ENCODE measurements at regions not wholly inside any gene's neighbourhood (a gene's known extent, or its start where the extent isn't known, plus 50 kb on each side); places are given as distances from the start of the nearest gene placed in this dataset.

GRCh38 chr18:65269375-65269774, 481.4 kb upstream of the CDH7 start:
- no peaks in the 10 kb centered on the region for H3K4me1 ChIP-seq (ENCODE audit: insufficient read depth, low read length)
- H3K9me3 ChIP-seq (ENCODE audit: control insufficient read depth, insufficient read depth, low read length) = no peaks in the 10 kb centered on the region
- no peak overlapping the region for H3K9ac ChIP-seq (ENCODE audit: low read depth, low read length)
- no peaks in the 10 kb centered on the region for H3K36me3 ChIP-seq (ENCODE audit: insufficient read depth, low read length)

GRCh38 chr18:65265761-65266160, 485.1 kb upstream of the CDH7 start:
- H3K4me1 ChIP-seq (ENCODE audit: insufficient read depth, low read length) = no peaks in the 10 kb centered on the region
- no peak overlapping the region for H3K9ac ChIP-seq (ENCODE audit: low read depth, low read length)
- no peaks in the 10 kb centered on the region for H3K9me3 ChIP-seq (ENCODE audit: control insufficient read depth, insufficient read depth, low read length)
- no peaks in the 10 kb centered on the region for H3K36me3 ChIP-seq (ENCODE audit: insufficient read depth, low read length)

- H3K9ac ChIP-seq (ENCODE audit: low read depth, low read length) = no peak overlapping the region
- H3K36me3 ChIP-seq (ENCODE audit: insufficient read depth, low read length) = no peaks in the 10 kb centered on the region
- no peaks in the 10 kb centered on the region for H3K9me3 ChIP-seq (ENCODE audit: control insufficient read depth, insufficient read depth, low read length)
- H3K4me1 ChIP-seq (ENCODE audit: insufficient read depth, low read length) = no peaks in the 10 kb centered on the region
These were observed 490.8 kb upstream of the CDH7 start for GRCh38 chr18:65260030-65260429.

- no peaks in the 10 kb centered on the region for H3K9me3 ChIP-seq (ENCODE audit: control insufficient read depth, insufficient read depth, low read length)
- no peak overlapping the region for H3K9ac ChIP-seq (ENCODE audit: low read depth, low read length)
- no peaks in the 10 kb centered on the region for H3K36me3 ChIP-seq (ENCODE audit: insufficient read depth, low read length)
- no peaks in the 10 kb centered on the region for H3K4me1 ChIP-seq (ENCODE audit: insufficient read depth, low read length)
These were observed 491.4 kb upstream of the CDH7 start for GRCh38 chr18:65259403-65259802.

GRCh38 chr18:65257149-65257548, 493.7 kb upstream of the CDH7 start:
- Histone ChIP-seq H3K36me3 (ENCODE audit: insufficient read depth, low read length) (no peaks in the 10 kb centered on the region), H3K4me1 (ENCODE audit: insufficient read depth, low read length) (no peaks in the 10 kb centered on the region), H3K9me3 (ENCODE audit: control insufficient read depth, insufficient read depth, low read length) (no peaks in the 10 kb centered on the region), H3K9ac (ENCODE audit: low read depth, low read length) (no peak overlapping the region)

DNA sequence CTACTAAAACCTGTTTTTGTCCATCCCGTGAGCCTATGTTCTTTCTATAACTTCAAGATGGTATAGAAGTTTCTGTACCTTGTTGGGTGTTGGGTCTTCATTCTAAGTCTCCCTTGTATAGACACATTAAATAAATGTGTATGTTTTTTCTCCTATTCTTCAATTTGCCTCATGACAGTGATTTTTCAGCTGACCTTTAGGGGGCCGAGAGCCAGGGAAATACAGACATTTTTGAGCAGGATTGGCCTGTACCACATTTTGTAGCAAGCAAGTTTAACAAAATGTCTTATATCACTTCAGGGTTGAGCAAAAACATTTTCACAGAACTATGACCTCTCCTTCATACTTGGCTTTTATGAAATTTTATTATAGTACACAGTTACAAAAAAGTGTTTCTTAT, 495.4 kb upstream of the CDH7 start:
- no peak overlapping the region for H3K9ac ChIP-seq (ENCODE audit: low read depth, low read length)
- H3K9me3 ChIP-seq (ENCODE audit: control insufficient read depth, insufficient read depth, low read length) = no peaks in the 10 kb centered on the region
- no peaks in the 10 kb centered on the region for H3K4me1 ChIP-seq (ENCODE audit: insufficient read depth, low read length)
- H3K36me3 ChIP-seq (ENCODE audit: insufficient read depth, low read length) = no peaks in the 10 kb centered on the region

- H3K9ac ChIP-seq (ENCODE audit: low read depth, low read length) = no peak overlapping the region
- H3K4me1 ChIP-seq (ENCODE audit: insufficient read depth, low read length) = peaks cover 7% of the 10 kb centered on the region; the same call in 1 of the 2 replicates
- H3K9me3 ChIP-seq (ENCODE audit: control insufficient read depth, insufficient read depth, low read length) = no peaks in the 10 kb centered on the region; the same call in 1 of the 2 replicates
- no peaks in the 10 kb centered on the region; the same call in 1 of the 2 replicates for H3K36me3 ChIP-seq (ENCODE audit: insufficient read depth, low read length)
These were observed 511.0 kb upstream of the CDH7 start for GRCh38 chr18:65239787-65240186.

GRCh38 chr18:65235966-65236624, 514.7 kb upstream of the CDH7 start:
- H3K9me3 ChIP-seq (ENCODE audit: control insufficient read depth, insufficient read depth, low read length) = no peaks in the 10 kb centered on the region
- no peaks in the 10 kb centered on the region; the same call in 1 of the 2 replicates for H3K36me3 ChIP-seq (ENCODE audit: insufficient read depth, low read length)
- no peak overlapping the region for H3K9ac ChIP-seq (ENCODE audit: low read depth, low read length)
- peaks cover 7% of the 10 kb centered on the region; the same call in 1 of the 2 replicates for H3K4me1 ChIP-seq (ENCODE audit: insufficient read depth, low read length)

- Histone ChIP-seq H3K4me1 (ENCODE audit: insufficient read depth, low read length) (no peaks in the 10 kb centered on the region), H3K36me3 (ENCODE audit: insufficient read depth, low read length) (no peaks in the 10 kb centered on the region), H3K9me3 (ENCODE audit: control insufficient read depth, insufficient read depth, low read length) (no peaks in the 10 kb centered on the region), H3K9ac (ENCODE audit: low read depth, low read length) (no peak overlapping the region)
These were observed 520.5 kb upstream of the CDH7 start for GRCh38 chr18:65230311-65230710.

DNA sequence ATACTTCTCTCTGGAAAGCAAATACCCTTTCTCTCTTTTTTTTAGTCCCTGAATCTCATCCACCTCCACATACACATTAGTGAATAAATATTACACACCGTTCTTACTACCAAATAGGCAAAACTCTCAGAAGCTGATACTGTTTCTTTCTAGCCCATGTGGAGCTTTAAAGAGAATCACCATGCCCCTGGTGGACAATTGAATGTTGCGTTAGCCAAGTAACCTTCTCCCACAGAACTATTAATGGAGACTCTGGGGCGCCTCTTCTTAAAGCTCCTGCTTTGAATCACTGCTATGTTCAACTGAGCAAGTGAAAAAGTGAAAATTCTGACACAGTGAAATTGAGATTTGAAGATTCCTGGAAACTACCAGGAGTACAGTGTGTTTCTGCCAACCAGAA, 522.8 kb upstream of the CDH7 start:
- H3K36me3 ChIP-seq (ENCODE audit: insufficient read depth, low read length) = no peaks in the 10 kb centered on the region
- no peaks in the 10 kb centered on the region for H3K4me1 ChIP-seq (ENCODE audit: insufficient read depth, low read length)
- H3K9me3 ChIP-seq (ENCODE audit: control insufficient read depth, insufficient read depth, low read length) = no peaks in the 10 kb centered on the region
- H3K9ac ChIP-seq (ENCODE audit: low read depth, low read length) = no peak overlapping the region

DNA sequence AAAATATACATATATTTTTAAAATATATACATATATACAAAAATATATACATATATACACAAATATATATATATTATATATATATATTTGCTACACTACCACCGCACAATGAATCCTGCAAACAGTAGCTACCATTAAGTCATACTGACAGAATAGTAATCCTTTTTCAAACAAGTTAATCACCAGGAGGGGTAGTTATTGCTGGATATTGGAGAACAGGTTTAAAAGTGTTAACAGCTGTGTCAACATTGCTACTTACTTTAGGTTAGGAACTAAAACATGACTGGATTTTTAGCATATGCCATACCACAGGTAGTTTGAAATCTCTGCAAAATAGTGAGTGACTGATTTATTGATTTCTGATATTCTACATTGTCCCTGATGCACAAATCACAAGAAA, 529.1 kb upstream of the CDH7 start:
- no peak overlapping the region for H3K9ac ChIP-seq (ENCODE audit: low read depth, low read length)
- no peaks in the 10 kb centered on the region for H3K9me3 ChIP-seq (ENCODE audit: control insufficient read depth, insufficient read depth, low read length)
- H3K4me1 ChIP-seq (ENCODE audit: insufficient read depth, low read length) = no peaks in the 10 kb centered on the region
- H3K36me3 ChIP-seq (ENCODE audit: insufficient read depth, low read length) = no peaks in the 10 kb centered on the region

- Histone ChIP-seq H3K9me3 (ENCODE audit: control insufficient read depth, insufficient read depth, low read length) (no peaks in the 10 kb centered on the region), H3K36me3 (ENCODE audit: insufficient read depth, low read length) (no peaks in the 10 kb centered on the region), H3K9ac (ENCODE audit: low read depth, low read length) (no peak overlapping the region), H3K4me1 (ENCODE audit: insufficient read depth, low read length) (no peaks in the 10 kb centered on the region)
These were observed 529.7 kb upstream of the CDH7 start for GRCh38 chr18:65221115-65221514.

DNA sequence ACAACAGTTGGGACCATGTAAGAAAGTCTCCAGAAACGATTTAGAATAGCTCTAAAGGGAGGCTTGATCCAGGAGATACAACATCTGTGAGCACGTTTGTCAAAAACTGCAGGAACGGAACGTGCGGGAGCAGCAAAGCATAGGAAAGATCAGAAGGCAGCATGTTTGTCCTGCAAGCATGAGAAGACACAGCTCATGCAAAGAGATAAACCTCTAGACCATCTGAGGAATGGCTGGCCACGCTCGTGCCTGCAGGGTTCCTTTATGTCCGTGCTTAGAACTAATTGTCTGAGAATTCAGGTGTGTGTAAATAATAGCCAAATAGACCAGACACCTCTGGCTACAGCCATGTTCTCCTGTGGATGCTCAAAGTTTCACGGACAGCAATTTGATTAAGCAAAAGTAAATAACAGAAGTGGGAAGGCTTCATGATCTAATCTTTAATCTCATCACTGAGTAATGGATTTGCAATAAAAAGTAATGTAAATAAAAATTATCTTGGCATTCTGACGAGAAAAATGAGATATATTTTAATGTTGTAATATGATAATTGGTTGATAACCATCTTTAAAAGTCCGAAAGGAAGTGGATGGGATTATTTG, 534.8 kb upstream of the CDH7 start:
- H3K9ac ChIP-seq (ENCODE audit: low read depth, low read length) = no peak overlapping the region
- no peaks in the 10 kb centered on the region for H3K36me3 ChIP-seq (ENCODE audit: insufficient read depth, low read length)
- H3K9me3 ChIP-seq (ENCODE audit: control insufficient read depth, insufficient read depth, low read length) = no peaks in the 10 kb centered on the region
- no peaks in the 10 kb centered on the region for H3K4me1 ChIP-seq (ENCODE audit: insufficient read depth, low read length)

GRCh38 chr18:65214456-65214855, 536.4 kb upstream of the CDH7 start:
- H3K9ac ChIP-seq (ENCODE audit: low read depth, low read length) = no peak overlapping the region
- H3K9me3 ChIP-seq (ENCODE audit: control insufficient read depth, insufficient read depth, low read length) = no peaks in the 10 kb centered on the region
- H3K36me3 ChIP-seq (ENCODE audit: insufficient read depth, low read length) = no peaks in the 10 kb centered on the region
- H3K4me1 ChIP-seq (ENCODE audit: insufficient read depth, low read length) = no peaks in the 10 kb centered on the region

- H3K9me3 ChIP-seq (ENCODE audit: control insufficient read depth, insufficient read depth, low read length) = no peaks in the 10 kb centered on the region
- no peaks in the 10 kb centered on the region for H3K36me3 ChIP-seq (ENCODE audit: insufficient read depth, low read length)
These were observed 544.1 kb upstream of the CDH7 start for GRCh38 chr18:65206551-65207260.

More at GRCh38 chr18:65206551-65207260, 544.1 kb upstream of the CDH7 start:
- no peak overlapping the region for H3K9ac ChIP-seq (ENCODE audit: low read depth, low read length)
- no peaks in the 10 kb centered on the region for H3K4me1 ChIP-seq (ENCODE audit: insufficient read depth, low read length)
